Neural progenitor cell (in vitro differentiated cells): ENCODE measurements at regions not wholly inside any gene's neighbourhood (a gene's known extent, or its start where the extent isn't known, plus 50 kb on each side); places are given as distances from the start of the nearest gene placed in this dataset.

ENCODE experiments used
- CTCF ChIP-seq: fragments of 200-600 bp; sonication (generic); IDR thresholded peaks from 2 replicates; pipeline ENCODE4 v1.5.1; 2017; ENCODE audit warnings: antibody characterized with exemption, mild to moderate bottlenecking
- EZH2 ChIP-seq: fragments of 200-600 bp; sonication (generic); IDR thresholded peaks from 2 replicates; pipeline ENCODE4 v1.6.1; 2017; ENCODE audit warnings: antibody characterized with exemption, mild to moderate bottlenecking, moderate library complexity
- EZH2phosphoT487 ChIP-seq: fragments of 200-600 bp; sonication (generic); IDR thresholded peaks from 2 replicates; pipeline ENCODE4 v1.6.1; 2017; ENCODE audit warnings: antibody characterized with exemption

- no peak for TF ChIP-seq CTCF
- no peak for TF ChIP-seq EZH2
- no peak for TF ChIP-seq EZH2phosphoT487
Observed at GRCh38 chr13:99863789-99864626, 107.6 kb downstream of the ZIC5 start.
